Muscle layer of colon (tissue), 2 donors: ENCODE measurements at regions not wholly inside any gene's neighbourhood (a gene's known extent, or its start where the extent isn't known, plus 50 kb on each side); places are given as distances from the start of the nearest gene placed in this dataset.

Source experiments
- H3K27ac ChIP-seq: one replicate; pipeline ENCODE4 v1.7.0; 2013; ENCODE audit warnings: low read depth, mild to moderate bottlenecking, low read length, moderate library complexity
- H3K27me3 ChIP-seq, 2 donors: one replicate each; pipeline ENCODE4 v1.7.0; 2013; ENCODE audit warnings: low read length in 2 of 2, mild to moderate bottlenecking in 2 of 2; ENCODE audit not compliant: insufficient read depth in 2 of 2, control insufficient read depth in 1 of 2
- H3K36me3 ChIP-seq: one replicate; pipeline ENCODE4 v1.7.0; 2013; ENCODE audit warnings: mild to moderate bottlenecking, low read length; ENCODE audit not compliant: insufficient read depth
- H3K4me1 ChIP-seq: one replicate; pipeline ENCODE4 v1.7.0; 2013; ENCODE audit warnings: mild to moderate bottlenecking, low read length; ENCODE audit not compliant: insufficient read depth
- H3K4me3 ChIP-seq, 2 donors: one replicate each; pipeline ENCODE4 v1.7.0; 2013; ENCODE audit warnings: low read length in 2 of 2, low read depth in 1 of 2, mild to moderate bottlenecking in 1 of 2, moderate library complexity in 1 of 2
- H3K9ac ChIP-seq: one replicate; pipeline ENCODE4 v1.7.0; 2013; ENCODE audit warnings: low read length
- H3K9me3 ChIP-seq: one replicate; pipeline ENCODE4 v1.7.0; 2013; ENCODE audit warnings: mild to moderate bottlenecking, low read length
- donor health status: abdominal sarcoma.
- donor health status: Adenocarcinoma of cecum.

- H3K9me3 ChIP-seq, result no peaks in the 10 kb centered on the region
- no peak overlapping the region for H3K9ac ChIP-seq
- no peak overlapping the region for H3K4me3 ChIP-seq
- no peaks in the 10 kb centered on the region for H3K27me3 ChIP-seq
- H3K27ac ChIP-seq, result no peak overlapping the region
- H3K36me3 ChIP-seq, result no peaks in the 10 kb centered on the region
- H3K4me1 ChIP-seq, result no peaks in the 10 kb centered on the region
Measured at GRCh38 chr3:160114355-160114995, 110.7 kb upstream of the C3orf80 start.

GRCh38 chr3:160115387-160115786, 109.8 kb upstream of the C3orf80 start:
- no peaks in the 10 kb centered on the region for H3K9me3 ChIP-seq
- H3K4me1 ChIP-seq, result no peaks in the 10 kb centered on the region
- no peaks in the 10 kb centered on the region for H3K27me3 ChIP-seq
- H3K36me3 ChIP-seq, result no peaks in the 10 kb centered on the region
- no peak overlapping the region for H3K4me3 ChIP-seq
- H3K27ac ChIP-seq, result no peak overlapping the region
- no peak overlapping the region for H3K9ac ChIP-seq

- Histone ChIP-seq H3K9ac (no peak overlapping the region), H3K27ac (no peak overlapping the region), H3K36me3 (no peaks in the 10 kb centered on the region)
Measured at GRCh38 chr3:160124224-160124623, 101.0 kb upstream of the C3orf80 start.

GRCh38 chr3:160125258-160125657, 100.0 kb upstream of the C3orf80 start:
- no peak overlapping the region for H3K27ac ChIP-seq
- H3K4me3 ChIP-seq, result no peak overlapping the region
- no peaks in the 10 kb centered on the region for H3K9me3 ChIP-seq
- no peaks in the 10 kb centered on the region for H3K36me3 ChIP-seq
- H3K4me1 ChIP-seq, result no peaks in the 10 kb centered on the region
- H3K9ac ChIP-seq, result no peak overlapping the region
- no peaks in the 10 kb centered on the region for H3K27me3 ChIP-seq

More at GRCh38 chr3:160124224-160124623, 101.0 kb upstream of the C3orf80 start:
- Histone ChIP-seq H3K4me3 (no peak overlapping the region), H3K9me3 (no peaks in the 10 kb centered on the region), H3K4me1 (no peaks in the 10 kb centered on the region), H3K27me3 (no peaks in the 10 kb centered on the region)

GRCh38 chr3:160126051-160126450, 99.2 kb upstream of the C3orf80 start:
- H3K27ac ChIP-seq, result no peak overlapping the region
- no peaks in the 10 kb centered on the region for H3K4me1 ChIP-seq
- no peak overlapping the region for H3K4me3 ChIP-seq
- no peaks in the 10 kb centered on the region for H3K9me3 ChIP-seq
- no peak overlapping the region for H3K9ac ChIP-seq
- no peaks in the 10 kb centered on the region for H3K36me3 ChIP-seq
- no peaks in the 10 kb centered on the region for H3K27me3 ChIP-seq

- Histone ChIP-seq H3K4me3 (no peak overlapping the region), H3K27ac (no peak overlapping the region), H3K4me1 (no peaks in the 10 kb centered on the region), H3K36me3 (no peaks in the 10 kb centered on the region), H3K9ac (no peak overlapping the region), H3K27me3 (no peaks in the 10 kb centered on the region), H3K9me3 (no peaks in the 10 kb centered on the region)
Measured at GRCh38 chr3:160126761-160127160, 98.5 kb upstream of the C3orf80 start.

GRCh38 chr3:160127308-160127707, 97.9 kb upstream of the C3orf80 start:
- no peaks in the 10 kb centered on the region for H3K36me3 ChIP-seq
- H3K4me3 ChIP-seq, result no peak overlapping the region
- H3K9ac ChIP-seq, result no peak overlapping the region
- no peak overlapping the region for H3K27ac ChIP-seq
- H3K27me3 ChIP-seq, result no peaks in the 10 kb centered on the region
- no peaks in the 10 kb centered on the region for H3K4me1 ChIP-seq
- H3K9me3 ChIP-seq, result no peaks in the 10 kb centered on the region

GRCh38 chr3:160128056-160128455, 97.2 kb upstream of the C3orf80 start:
- Histone ChIP-seq H3K27me3 (no peaks in the 10 kb centered on the region), H3K4me1 (no peaks in the 10 kb centered on the region), H3K27ac (no peak overlapping the region), H3K9ac (no peak overlapping the region), H3K36me3 (no peaks in the 10 kb centered on the region), H3K9me3 (no peaks in the 10 kb centered on the region), H3K4me3 (no peak overlapping the region)

- Histone ChIP-seq H3K4me1 (no peaks in the 10 kb centered on the region), H3K27ac (no peak overlapping the region), H3K9ac (no peak overlapping the region), H3K9me3 (no peaks in the 10 kb centered on the region), H3K36me3 (no peaks in the 10 kb centered on the region), H3K4me3 (no peak overlapping the region), H3K27me3 (no peaks in the 10 kb centered on the region)
Measured at GRCh38 chr3:160129459-160130061, 95.7 kb upstream of the C3orf80 start.

- no peaks in the 10 kb centered on the region for H3K4me1 ChIP-seq
- no peaks in the 10 kb centered on the region for H3K9me3 ChIP-seq
- H3K27me3 ChIP-seq, result no peaks in the 10 kb centered on the region
- H3K4me3 ChIP-seq, result no peak overlapping the region
- H3K9ac ChIP-seq, result no peak overlapping the region
- no peaks in the 10 kb centered on the region for H3K36me3 ChIP-seq
- H3K27ac ChIP-seq, result no peak overlapping the region
Measured at GRCh38 chr3:160130071-160130470, 95.2 kb upstream of the C3orf80 start.

- H3K27ac ChIP-seq, result no peak overlapping the region
- no peaks in the 10 kb centered on the region for H3K4me1 ChIP-seq
- H3K36me3 ChIP-seq, result no peaks in the 10 kb centered on the region
- H3K27me3 ChIP-seq, result no peaks in the 10 kb centered on the region
- H3K9me3 ChIP-seq, result no peaks in the 10 kb centered on the region
- H3K9ac ChIP-seq, result no peak overlapping the region
- no peak overlapping the region for H3K4me3 ChIP-seq
Measured at GRCh38 chr3:160130950-160131349, 94.3 kb upstream of the C3orf80 start.

- H3K27ac ChIP-seq, result no peak overlapping the region
- H3K9me3 ChIP-seq, result no peaks in the 10 kb centered on the region
- H3K36me3 ChIP-seq, result no peaks in the 10 kb centered on the region
- H3K4me3 ChIP-seq, result no peak overlapping the region
- H3K9ac ChIP-seq, result no peak overlapping the region
- no peaks in the 10 kb centered on the region for H3K27me3 ChIP-seq
- H3K4me1 ChIP-seq, result no peaks in the 10 kb centered on the region
Measured at GRCh38 chr3:160132226-160132625, 93.0 kb upstream of the C3orf80 start.
